Uterus (tissue), 2 donors: ENCODE measurements at regions not wholly inside any gene's neighbourhood (a gene's known extent, or its start where the extent isn't known, plus 50 kb on each side); places are given as distances from the start of the nearest gene placed in this dataset.

Source experiments
- POLR2A ChIP-seq, 2 donors: fragments of 450-650 bp; IDR thresholded peaks; one replicate each; pipeline ENCODE4 v1.6.1; 2016; ENCODE audit warnings: antibody characterized with exemption in 2 of 2, mild to moderate bottlenecking in 1 of 2, moderate library complexity in 1 of 2
- TF ChIP-seq, protein P1 (sequence below), 4 experiments: fragments of 200-600 bp in 2 of 4; fragments of 450-650 bp in 2 of 4; sonication (generic) in 2 of 4; IDR thresholded peaks; one replicate each; pipeline ENCODE4 v1.5.1; 2016 to 2019; ENCODE audit warnings: antibody characterized with exemption in 4 of 4, mild to moderate bottlenecking in 2 of 4, moderate library complexity in 1 of 4

DNA sequence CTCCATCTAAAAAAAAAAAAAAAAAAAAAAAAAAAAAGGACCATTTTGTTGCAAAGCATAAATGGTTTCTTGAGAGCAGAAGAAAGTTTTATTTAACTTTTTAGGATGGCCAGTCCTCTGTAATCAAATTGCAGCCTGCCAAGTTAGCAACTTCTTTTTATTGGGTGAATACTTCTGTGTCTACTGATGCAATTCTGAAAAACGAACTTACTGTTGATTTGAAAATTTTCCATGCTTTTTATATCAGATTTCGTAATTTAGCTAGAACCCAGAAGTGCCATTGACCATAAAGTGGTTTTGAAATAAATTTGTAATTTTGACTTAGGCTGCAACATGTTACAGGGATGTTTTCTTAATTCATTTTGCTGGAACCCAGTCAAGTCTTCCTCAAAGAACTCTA, 269.1 kb upstream of the ACTBL2 start:
- TF ChIP-seq, protein P1, sequence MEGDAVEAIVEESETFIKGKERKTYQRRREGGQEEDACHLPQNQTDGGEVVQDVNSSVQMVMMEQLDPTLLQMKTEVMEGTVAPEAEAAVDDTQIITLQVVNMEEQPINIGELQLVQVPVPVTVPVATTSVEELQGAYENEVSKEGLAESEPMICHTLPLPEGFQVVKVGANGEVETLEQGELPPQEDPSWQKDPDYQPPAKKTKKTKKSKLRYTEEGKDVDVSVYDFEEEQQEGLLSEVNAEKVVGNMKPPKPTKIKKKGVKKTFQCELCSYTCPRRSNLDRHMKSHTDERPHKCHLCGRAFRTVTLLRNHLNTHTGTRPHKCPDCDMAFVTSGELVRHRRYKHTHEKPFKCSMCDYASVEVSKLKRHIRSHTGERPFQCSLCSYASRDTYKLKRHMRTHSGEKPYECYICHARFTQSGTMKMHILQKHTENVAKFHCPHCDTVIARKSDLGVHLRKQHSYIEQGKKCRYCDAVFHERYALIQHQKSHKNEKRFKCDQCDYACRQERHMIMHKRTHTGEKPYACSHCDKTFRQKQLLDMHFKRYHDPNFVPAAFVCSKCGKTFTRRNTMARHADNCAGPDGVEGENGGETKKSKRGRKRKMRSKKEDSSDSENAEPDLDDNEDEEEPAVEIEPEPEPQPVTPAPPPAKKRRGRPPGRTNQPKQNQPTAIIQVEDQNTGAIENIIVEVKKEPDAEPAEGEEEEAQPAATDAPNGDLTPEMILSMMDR (IDR thresholded peaks at IDR 0.05), result no peak
- TF ChIP-seq POLR2A (IDR thresholded peaks at IDR 0.05), result no peak
